ENCODE measurements at regions not wholly inside any gene's neighbourhood (a gene's known extent, or its start where the extent isn't known, plus 50 kb on each side); places are given as distances from the start of the nearest gene placed in this dataset.

- no peaks in the 10 kb centered on the region for H3K4me1 ChIP-seq (ENCODE audit: control insufficient read depth in 2 of 3, insufficient read depth in 2 of 3, low read depth in 1 of 3, low read length in 3 of 3)
- no peak overlapping the region for H3K27ac ChIP-seq (ENCODE audit: low read depth in 2 of 2, low read length in 2 of 2)
- H3K36me3 ChIP-seq (ENCODE audit: control insufficient read depth in 2 of 3, insufficient read depth in 3 of 3, low read length in 3 of 3), result no peaks in the 10 kb centered on the region
- no peak for FAIRE-seq
- no peaks in the 10 kb centered on the region for H3K27me3 ChIP-seq (ENCODE audit: control insufficient read depth, insufficient read depth, low read length)
- no peak overlapping the region for H3K4me3 ChIP-seq (ENCODE audit: low read length in 3 of 3)
- intact Hi-C loops (cut with DNase I), result no loop called here
- DNase-seq, result no peak
- no peak overlapping the region for H3K9ac ChIP-seq (ENCODE audit: low read length in 3 of 3)
- no peak for TF ChIP-seq CTCF (IDR thresholded peaks at IDR 0.05; ENCODE audit: borderline replicate concordance, extremely low read depth, insufficient read depth)
- H3K9me3 ChIP-seq (ENCODE audit: control insufficient read depth in 2 of 3, insufficient read depth in 1 of 3, low read length in 3 of 3), result peaks cover 0 to 3% (median 0%) of the 10 kb centered on the region in 3 donors
Measured at GRCh38 chr13:61113140-61113658, 302.4 kb downstream of the PCDH20 start.

DNA sequence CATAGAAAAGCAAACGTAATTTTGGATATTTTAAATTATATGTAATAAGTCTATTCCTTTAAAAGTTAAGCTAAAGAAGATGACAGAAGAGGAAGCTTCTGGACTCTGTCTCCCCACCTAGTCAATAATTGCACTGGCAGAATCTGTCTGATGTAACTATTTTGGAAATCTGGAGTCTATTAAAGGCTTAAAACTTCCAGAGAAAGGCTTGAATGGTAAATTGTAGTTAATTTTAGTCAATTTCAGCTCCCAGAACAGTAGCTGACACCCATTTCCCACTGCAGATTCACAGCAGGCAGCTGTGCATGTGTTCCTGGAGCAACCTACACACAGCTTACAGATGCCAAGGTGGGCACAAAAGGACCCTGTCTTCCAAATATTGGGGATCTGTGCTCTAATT lies 304.1 kb downstream of the PCDH20 start:
- H3K4me3 ChIP-seq (ENCODE audit: low read length in 3 of 3), result no peak overlapping the region
- peaks cover 0 to 3% (median 0%) of the 10 kb centered on the region in 3 donors for H3K9me3 ChIP-seq (ENCODE audit: control insufficient read depth in 2 of 3, insufficient read depth in 1 of 3, low read length in 3 of 3)
- intact Hi-C loops (cut with DNase I), result no loop called here
- H3K36me3 ChIP-seq (ENCODE audit: control insufficient read depth in 2 of 3, insufficient read depth in 3 of 3, low read length in 3 of 3), result no peaks in the 10 kb centered on the region
- H3K9ac ChIP-seq (ENCODE audit: low read length in 3 of 3), result no peak overlapping the region
- FAIRE-seq (no peak), DNase-seq (no peak)
- no peak for TF ChIP-seq CTCF (IDR thresholded peaks at IDR 0.05; ENCODE audit: borderline replicate concordance, extremely low read depth, insufficient read depth)
- no peak overlapping the region for H3K27ac ChIP-seq (ENCODE audit: low read depth in 2 of 2, low read length in 2 of 2)
- no peaks in the 10 kb centered on the region for H3K27me3 ChIP-seq (ENCODE audit: control insufficient read depth, insufficient read depth, low read length)
- H3K4me1 ChIP-seq (ENCODE audit: control insufficient read depth in 2 of 3, insufficient read depth in 2 of 3, low read depth in 1 of 3, low read length in 3 of 3), result no peaks in the 10 kb centered on the region

- TF ChIP-seq CTCF (IDR thresholded peaks at IDR 0.05; ENCODE audit: borderline replicate concordance, extremely low read depth, insufficient read depth), result no peak
- Histone ChIP-seq H3K4me1 (ENCODE audit: control insufficient read depth in 2 of 3, insufficient read depth in 2 of 3, low read depth in 1 of 3, low read length in 3 of 3) (no peaks in the 10 kb centered on the region), H3K36me3 (ENCODE audit: control insufficient read depth in 2 of 3, insufficient read depth in 3 of 3, low read length in 3 of 3) (no peaks in the 10 kb centered on the region), H3K27ac (ENCODE audit: low read depth in 2 of 2, low read length in 2 of 2) (no peak overlapping the region), H3K4me3 (ENCODE audit: low read length in 3 of 3) (no peak overlapping the region), H3K27me3 (ENCODE audit: control insufficient read depth, insufficient read depth, low read length) (no peaks in the 10 kb centered on the region), H3K9me3 (ENCODE audit: control insufficient read depth in 2 of 3, insufficient read depth in 1 of 3, low read length in 3 of 3) (peaks cover 0 to 3% (median 0%) of the 10 kb centered on the region in 3 donors), H3K9ac (ENCODE audit: low read length in 3 of 3) (no peak overlapping the region)
- intact Hi-C loops (cut with DNase I), result no loop called here
- DNase-seq (no peak), FAIRE-seq (no peak)
Measured at GRCh38 chr13:61110732-61111131, 304.9 kb downstream of the PCDH20 start.

- Histone ChIP-seq H3K36me3 (ENCODE audit: control insufficient read depth in 2 of 3, insufficient read depth in 3 of 3, low read length in 3 of 3) (no peaks in the 10 kb centered on the region), H3K27me3 (ENCODE audit: control insufficient read depth, insufficient read depth, low read length) (no peaks in the 10 kb centered on the region), H3K4me3 (ENCODE audit: low read length in 3 of 3) (no peak overlapping the region), H3K9ac (ENCODE audit: low read length in 3 of 3) (no peak overlapping the region), H3K9me3 (ENCODE audit: control insufficient read depth in 2 of 3, insufficient read depth in 1 of 3, low read length in 3 of 3) (peaks cover 0 to 3% (median 0%) of the 10 kb centered on the region in 3 donors), H3K4me1 (ENCODE audit: control insufficient read depth in 2 of 3, insufficient read depth in 2 of 3, low read depth in 1 of 3, low read length in 3 of 3) (no peaks in the 10 kb centered on the region), H3K27ac (ENCODE audit: low read depth in 2 of 2, low read length in 2 of 2) (no peak overlapping the region)
- TF ChIP-seq CTCF (IDR thresholded peaks at IDR 0.05; ENCODE audit: borderline replicate concordance, extremely low read depth, insufficient read depth), result no peak
- intact Hi-C loops (cut with DNase I), result no loop called here
- FAIRE-seq (no peak), DNase-seq (no peak)
Measured at GRCh38 chr13:61109741-61110140, 305.9 kb downstream of the PCDH20 start.

Data from kidney (tissue), 13 donors.